A549 (cell line): ENCODE measurements at regions not wholly inside any gene's neighbourhood (a gene's known extent, or its start where the extent isn't known, plus 50 kb on each side); places are given as distances from the start of the nearest gene placed in this dataset.

Experiments
- ATAC-seq, 2 experiments: fragments of 200-7000 bp in 1 of 2; fragments of >200 bp in 1 of 2; cut with Nextera tagmentation in 1 of 2; cut with Tn5 transposase in 1 of 2; 3 replicates each; pipeline versions ENCODE4 v1.8.0 to v1.9.1; 2018 to 2020; ENCODE audit warnings: mild to moderate bottlenecking in 1 of 2, moderate library complexity in 1 of 2
- CTCF ChIA-PET: fragments of 300-600 bp; sonication (Branson Sonifier 250); formaldehyde crosslinking; extraction: SDS; loops from one replicate; lab custom pipeline; 2021; ENCODE audit warnings: antibody characterized with exemption, inconsistent platforms; lab: Yijun Ruan, JAX
- POLR2A ChIA-PET: fragments of 350-600 bp; formaldehyde crosslinking; extraction: SDS; loops from one replicate; lab custom pipeline; 2021; ENCODE audit warnings: antibody characterized with exemption, inconsistent platforms; lab: Yijun Ruan, JAX
- DNase-seq, 2 experiments: peaks; one replicate each; pipeline versions ENCODE4 v3.0.0 to v3.0.0-alpha.2; 2011 to 2016; ENCODE audit warnings: low read depth in 1 of 2, low spot score in 1 of 2
- FAIRE-seq: peaks from 2 replicates; lab custom pipeline; 2011; peaks lifted over from hg19 to GRCh38; lab: Jason Lieb, UNC
- H3K27ac ChIP-seq, 2 experiments: fragments of >200 bp; sonication (Bioruptor Twin); formaldehyde crosslinking; 3 replicates each; pipeline ENCODE4 v1.5.1; 2016 to 2017
- H3K4me1 ChIP-seq: fragments of >200 bp; sonication (Bioruptor Twin); formaldehyde crosslinking; 3 replicates; pipeline ENCODE4 v1.6.1; 2016
- H3K4me2 ChIP-seq: fragments of >200 bp; sonication (Bioruptor Twin); formaldehyde crosslinking; 3 replicates; pipeline ENCODE4 v1.6.1; 2016
- H3K4me3 ChIP-seq: fragments of >200 bp; sonication (Bioruptor Twin); formaldehyde crosslinking; 3 replicates; pipeline ENCODE4 v1.5.1; 2016
- H3K9me3 ChIP-seq: fragments of >200 bp; sonication (Bioruptor Twin); formaldehyde crosslinking; 3 replicates; pipeline ENCODE4 v1.6.1; 2016
- BCL3 ChIP-seq: fragments of >200 bp; sonication (Bioruptor Twin); formaldehyde crosslinking; IDR thresholded peaks from 3 replicates; pipeline ENCODE4 v1.6.1; 2016
- BHLHE40 ChIP-seq: IDR thresholded peaks from 2 replicates; pipeline ENCODE4 v1.6.1; 2012; ENCODE audit warnings: low read depth, low read length, inconsistent platforms
- CEBPB ChIP-seq, 2 experiments: fragments of >200 bp in 1 of 2; sonication (Bioruptor Twin) in 1 of 2; formaldehyde crosslinking in 1 of 2; IDR thresholded peaks; 2 replicates each; pipeline ENCODE4 v1.6.1; 2012 to 2016
- CHD2 ChIP-seq: fragments of 150-350 bp; IDR thresholded peaks from 2 replicates; pipeline ENCODE4 v1.6.1; 2014; ENCODE audit warnings: low read length; ENCODE audit not compliant: partially characterized antibody
- CTCF ChIP-seq: fragments of >200 bp; sonication (Bioruptor Twin); formaldehyde crosslinking; IDR thresholded peaks from 3 replicates; pipeline ENCODE4 v1.5.1; 2016
- ELK1 ChIP-seq: fragments of 150-350 bp; IDR thresholded peaks from 2 replicates; pipeline ENCODE4 v1.6.1; 2014; ENCODE audit warnings: low read depth, mild to moderate bottlenecking, low read length
- FOSB ChIP-seq: fragments of 250-450 bp; sonication (Bioruptor Pico); IDR thresholded peaks from 2 replicates; pipeline ENCODE4 v1.5.0; 2020; ENCODE audit warnings: mild to moderate bottlenecking, moderate library complexity
- FOSL2 ChIP-seq, 2 experiments: fragments of 450-650 bp in 1 of 2; fragments of >200 bp in 1 of 2; sonication (Bioruptor Twin) in 1 of 2; formaldehyde crosslinking; IDR thresholded peaks; 2 replicates each; pipeline versions ENCODE4 v1.5.0 to v1.6.1; 2016 to 2020; ENCODE audit warnings: mild to moderate bottlenecking in 1 of 2, moderate library complexity in 1 of 2
- GATA3 ChIP-seq: IDR thresholded peaks from 2 replicates; pipeline ENCODE4 v1.6.1; 2012; ENCODE audit warnings: borderline replicate concordance
- HDAC2 ChIP-seq: fragments of 200-600 bp; sonication (generic); IDR thresholded peaks from 2 replicates; pipeline ENCODE4 v1.6.1; 2016
- HOXB13 ChIP-seq: fragments of 250-450 bp; sonication (Bioruptor Pico); IDR thresholded peaks from 2 replicates; pipeline ENCODE4 v1.5.0; 2020; ENCODE audit warnings: low read depth, mild to moderate bottlenecking, moderate library complexity
- KDM5A ChIP-seq: fragments of 200-600 bp; sonication (generic); IDR thresholded peaks from 2 replicates; pipeline ENCODE4 v1.6.1; 2016; ENCODE audit warnings: antibody characterized with exemption, mild to moderate bottlenecking
- MAFK ChIP-seq: fragments of 450-650 bp; IDR thresholded peaks from 2 replicates; pipeline ENCODE4 v1.6.1; 2014; ENCODE audit not compliant: partially characterized antibody
- MYC ChIP-seq: IDR thresholded peaks from 2 replicates; pipeline ENCODE4 v1.6.1; 2012; ENCODE audit warnings: mild to moderate bottlenecking, inconsistent platforms, low read length, improper control_type of control experiment, borderline replicate concordance
- NFE2L2 ChIP-seq: fragments of 150-350 bp; conservative IDR thresholded peaks from 2 replicates; pipeline ENCODE4 v1.6.1; 2014; ENCODE audit warnings: low read length
- PHF8 ChIP-seq: fragments of 200-600 bp; sonication (generic); IDR thresholded peaks from 2 replicates; pipeline ENCODE4 v1.6.1; 2016; ENCODE audit warnings: low read depth, mild to moderate bottlenecking, antibody characterized with exemption, moderate library complexity, borderline replicate concordance
- POLR2A ChIP-seq: IDR thresholded peaks from 2 replicates; pipeline ENCODE4 v1.6.1; 2012; ENCODE audit warnings: mild to moderate bottlenecking, low read length
- POLR2AphosphoS2 ChIP-seq: conservative IDR thresholded peaks from 2 replicates; pipeline ENCODE4 v1.6.1; 2012; ENCODE audit warnings: low read length, improper control_type of control experiment, inconsistent platforms
- RARB ChIP-seq: fragments of 250-450 bp; sonication (Bioruptor Pico); IDR thresholded peaks from 2 replicates; pipeline ENCODE4 v1.8.0; 2021; ENCODE audit warnings: mild to moderate bottlenecking, moderate library complexity
- RFX5 ChIP-seq: fragments of 450-650 bp; IDR thresholded peaks from 2 replicates; pipeline ENCODE4 v1.7.1; 2014; ENCODE audit warnings: antibody characterized with exemption, mild to moderate bottlenecking, moderate library complexity
- SMC3 ChIP-seq: fragments of >200 bp; sonication (Bioruptor Twin); formaldehyde crosslinking; IDR thresholded peaks from 3 replicates; pipeline ENCODE4 v1.6.1; 2018; ENCODE audit warnings: inconsistent platforms
- TFCP2L1 ChIP-seq: fragments of 250-450 bp; sonication (Bioruptor Pico); IDR thresholded peaks from 2 replicates; pipeline ENCODE4 v1.5.0; 2021; ENCODE audit warnings: mild to moderate bottlenecking
- TP53 ChIP-seq: fragments of 250-450 bp; sonication (Bioruptor Pico); IDR thresholded peaks from 2 replicates; pipeline ENCODE4 v1.5.0; 2021; ENCODE audit warnings: mild to moderate bottlenecking, moderate library complexity
- ZFP36 ChIP-seq: fragments of 450-650 bp; IDR thresholded peaks from 2 replicates; pipeline ENCODE4 v1.6.1; 2014; ENCODE audit warnings: borderline replicate concordance; ENCODE audit not compliant: partially characterized antibody
- WGBS: methylation state at CpG from one replicate; pipeline ENCODE4 v1.1.6; 2017; ENCODE audit errors: missing lambda C conversion rate; 5-methylcytosine and 5-hydroxymethylcytosine counted together
- TF ChIP-seq, protein P1 (sequence below): IDR thresholded peaks from 2 replicates; pipeline ENCODE4 v1.6.1; 2012; ENCODE audit warnings: low read depth, borderline replicate concordance
- TF ChIP-seq, protein P2 (sequence below): fragments of 200-600 bp; sonication (generic); IDR thresholded peaks from 2 replicates; pipeline ENCODE4 v1.6.1; 2016; ENCODE audit warnings: antibody characterized with exemption, mild to moderate bottlenecking, moderate library complexity
- TF ChIP-seq, protein P3 (sequence below): fragments of >200 bp; sonication (Bioruptor Twin); formaldehyde crosslinking; IDR thresholded peaks from 2 replicates; pipeline ENCODE4 v1.6.1; 2016

DNA sequence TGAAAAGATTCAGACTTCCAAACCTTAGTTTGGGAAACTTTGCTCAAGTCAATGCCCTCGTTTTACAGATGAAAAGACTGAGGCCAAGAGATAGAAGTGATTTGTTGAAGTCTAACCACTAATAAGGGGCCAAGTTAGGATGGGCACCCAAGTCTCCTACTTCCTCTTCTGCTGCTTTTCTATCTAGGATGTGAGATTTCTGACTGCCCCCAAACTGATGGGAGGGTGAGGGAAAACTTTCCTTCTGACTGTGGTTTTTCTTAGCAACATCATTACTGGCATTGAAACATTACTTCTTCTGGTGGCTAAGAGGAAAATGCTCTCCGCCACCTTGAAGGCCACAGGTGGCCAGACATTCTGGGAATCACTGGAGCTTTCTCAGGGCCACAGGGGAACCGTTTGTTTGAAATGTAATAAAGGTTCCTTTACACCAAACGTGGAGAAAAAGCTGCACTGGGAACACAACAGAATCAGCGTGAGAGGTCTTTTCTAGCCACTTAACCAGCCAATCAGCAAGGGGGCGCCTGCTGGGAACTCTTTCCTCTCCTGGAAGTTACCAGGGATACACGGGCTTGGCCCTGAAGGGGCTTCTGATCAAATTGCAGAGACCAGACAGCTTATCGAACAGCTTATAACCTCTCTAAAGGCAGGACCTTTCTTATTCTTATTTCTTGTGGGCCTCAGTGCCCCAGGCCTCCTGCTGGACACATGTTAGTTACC is 115.9 kb upstream of the TEX13D start:
- H3K27ac ChIP-seq, result no peak overlapping the region
- no peak for TF ChIP-seq BCL3
- TF ChIP-seq CHD2, result no peak
- TF ChIP-seq CTCF, result no peak
- TF ChIP-seq POLR2A, result no peak
- TF ChIP-seq, protein P1, sequence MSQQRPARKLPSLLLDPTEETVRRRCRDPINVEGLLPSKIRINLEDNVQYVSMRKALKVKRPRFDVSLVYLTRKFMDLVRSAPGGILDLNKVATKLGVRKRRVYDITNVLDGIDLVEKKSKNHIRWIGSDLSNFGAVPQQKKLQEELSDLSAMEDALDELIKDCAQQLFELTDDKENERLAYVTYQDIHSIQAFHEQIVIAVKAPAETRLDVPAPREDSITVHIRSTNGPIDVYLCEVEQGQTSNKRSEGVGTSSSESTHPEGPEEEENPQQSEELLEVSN, result no peak
- no peak for TF ChIP-seq TP53
- no peak for TF ChIP-seq HOXB13 (CRISPR knock-in tag)
- no peak for TF ChIP-seq ZFP36
- TF ChIP-seq FOSB (CRISPR knock-in tag), result no peak
- no peak for TF ChIP-seq PHF8
- TF ChIP-seq CEBPB (IDR thresholded peaks at IDR 0.05), result no peak
- TF ChIP-seq NFE2L2, result no peak
- TF ChIP-seq SMC3, result no peak
- TF ChIP-seq FOSL2 (IDR thresholded peaks at IDR 0.05), result no peak
- TF ChIP-seq FOSL2 (CRISPR knock-in tag; IDR thresholded peaks at IDR 0.05), result no peak
- TF ChIP-seq GATA3, result no peak
- TF ChIP-seq BHLHE40, result no peak
- no peak for TF ChIP-seq HDAC2
- no peak for TF ChIP-seq RARB
- TF ChIP-seq TFCP2L1, result no peak
- no peaks in the 10 kb centered on the region for H3K9me3 ChIP-seq
- peak; percentile 23 for FAIRE-seq
- no peaks in the 10 kb centered on the region for H3K4me1 ChIP-seq
- WGBS, result 35% methylated on average over 8 of the region's 8 CpGs
- H3K4me3 ChIP-seq, result no peak overlapping the region
- POLR2A ChIA-PET, result no interaction called here
- CTCF ChIA-PET, result no interaction called here
- no peak for DNase-seq
- ATAC-seq, result no peak
- H3K4me2 ChIP-seq, result no peak overlapping the region

GRCh38 chrX:124217304-124218251 is 114.9 kb upstream of the TEX13D start:
- ChIA-PET POLR2A (no interaction called here), CTCF (no interaction called here)
- H3K4me3 ChIP-seq, result no peak overlapping the region
- H3K4me1 ChIP-seq, result no peaks in the 10 kb centered on the region
- no peak for FAIRE-seq
- no peaks in the 10 kb centered on the region for H3K9me3 ChIP-seq
- DNase-seq, result no peak
- H3K27ac ChIP-seq, result no peak overlapping the region
- H3K4me2 ChIP-seq, result no peak overlapping the region
- WGBS, result 63% methylated on average over 10 of the region's 10 CpGs
- no peak for ATAC-seq
- TF ChIP-seq KDM5A, result no peak
- TF ChIP-seq MYC, result no peak
- TF ChIP-seq, protein P2, sequence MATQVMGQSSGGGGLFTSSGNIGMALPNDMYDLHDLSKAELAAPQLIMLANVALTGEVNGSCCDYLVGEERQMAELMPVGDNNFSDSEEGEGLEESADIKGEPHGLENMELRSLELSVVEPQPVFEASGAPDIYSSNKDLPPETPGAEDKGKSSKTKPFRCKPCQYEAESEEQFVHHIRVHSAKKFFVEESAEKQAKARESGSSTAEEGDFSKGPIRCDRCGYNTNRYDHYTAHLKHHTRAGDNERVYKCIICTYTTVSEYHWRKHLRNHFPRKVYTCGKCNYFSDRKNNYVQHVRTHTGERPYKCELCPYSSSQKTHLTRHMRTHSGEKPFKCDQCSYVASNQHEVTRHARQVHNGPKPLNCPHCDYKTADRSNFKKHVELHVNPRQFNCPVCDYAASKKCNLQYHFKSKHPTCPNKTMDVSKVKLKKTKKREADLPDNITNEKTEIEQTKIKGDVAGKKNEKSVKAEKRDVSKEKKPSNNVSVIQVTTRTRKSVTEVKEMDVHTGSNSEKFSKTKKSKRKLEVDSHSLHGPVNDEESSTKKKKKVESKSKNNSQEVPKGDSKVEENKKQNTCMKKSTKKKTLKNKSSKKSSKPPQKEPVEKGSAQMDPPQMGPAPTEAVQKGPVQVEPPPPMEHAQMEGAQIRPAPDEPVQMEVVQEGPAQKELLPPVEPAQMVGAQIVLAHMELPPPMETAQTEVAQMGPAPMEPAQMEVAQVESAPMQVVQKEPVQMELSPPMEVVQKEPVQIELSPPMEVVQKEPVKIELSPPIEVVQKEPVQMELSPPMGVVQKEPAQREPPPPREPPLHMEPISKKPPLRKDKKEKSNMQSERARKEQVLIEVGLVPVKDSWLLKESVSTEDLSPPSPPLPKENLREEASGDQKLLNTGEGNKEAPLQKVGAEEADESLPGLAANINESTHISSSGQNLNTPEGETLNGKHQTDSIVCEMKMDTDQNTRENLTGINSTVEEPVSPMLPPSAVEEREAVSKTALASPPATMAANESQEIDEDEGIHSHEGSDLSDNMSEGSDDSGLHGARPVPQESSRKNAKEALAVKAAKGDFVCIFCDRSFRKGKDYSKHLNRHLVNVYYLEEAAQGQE, result no peak
- TF ChIP-seq POLR2AphosphoS2, result no peak
- TF ChIP-seq RFX5, result no peak
- TF ChIP-seq, protein P3, sequence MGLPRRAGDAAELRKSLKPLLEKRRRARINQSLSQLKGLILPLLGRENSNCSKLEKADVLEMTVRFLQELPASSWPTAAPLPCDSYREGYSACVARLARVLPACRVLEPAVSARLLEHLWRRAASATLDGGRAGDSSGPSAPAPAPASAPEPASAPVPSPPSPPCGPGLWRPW, result no peak
- no peak for TF ChIP-seq HOXB13 (CRISPR knock-in tag)
- no peak for TF ChIP-seq ELK1
- TF ChIP-seq MAFK, result no peak
- TF ChIP-seq, protein P1, result no peak
